ENCODE measurements at regions not wholly inside any gene's neighbourhood (a gene's known extent, or its start where the extent isn't known, plus 50 kb on each side); places are given as distances from the start of the nearest gene placed in this dataset.

DNA sequence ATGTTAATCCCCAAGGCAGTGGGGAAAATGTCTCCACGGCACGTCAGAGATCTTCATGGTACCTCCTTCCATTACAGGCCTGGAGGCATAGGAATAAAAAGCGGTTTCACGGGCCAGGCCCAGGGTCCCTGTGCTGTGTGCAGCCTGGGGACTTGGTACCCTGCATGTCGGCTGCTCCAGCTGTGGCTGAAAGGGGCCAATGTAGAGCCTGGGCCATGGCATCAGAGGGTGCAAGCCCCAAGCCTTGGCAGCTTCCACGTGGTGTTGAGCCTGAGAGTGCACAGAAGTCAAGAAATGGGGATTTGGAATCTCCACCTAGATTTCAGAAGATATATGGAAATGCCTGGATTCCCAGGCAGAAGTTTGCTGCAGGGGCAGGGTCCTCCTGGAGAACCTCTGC is 508.9 kb upstream of the COX7C start:
- TF ChIP-seq, protein P1, sequence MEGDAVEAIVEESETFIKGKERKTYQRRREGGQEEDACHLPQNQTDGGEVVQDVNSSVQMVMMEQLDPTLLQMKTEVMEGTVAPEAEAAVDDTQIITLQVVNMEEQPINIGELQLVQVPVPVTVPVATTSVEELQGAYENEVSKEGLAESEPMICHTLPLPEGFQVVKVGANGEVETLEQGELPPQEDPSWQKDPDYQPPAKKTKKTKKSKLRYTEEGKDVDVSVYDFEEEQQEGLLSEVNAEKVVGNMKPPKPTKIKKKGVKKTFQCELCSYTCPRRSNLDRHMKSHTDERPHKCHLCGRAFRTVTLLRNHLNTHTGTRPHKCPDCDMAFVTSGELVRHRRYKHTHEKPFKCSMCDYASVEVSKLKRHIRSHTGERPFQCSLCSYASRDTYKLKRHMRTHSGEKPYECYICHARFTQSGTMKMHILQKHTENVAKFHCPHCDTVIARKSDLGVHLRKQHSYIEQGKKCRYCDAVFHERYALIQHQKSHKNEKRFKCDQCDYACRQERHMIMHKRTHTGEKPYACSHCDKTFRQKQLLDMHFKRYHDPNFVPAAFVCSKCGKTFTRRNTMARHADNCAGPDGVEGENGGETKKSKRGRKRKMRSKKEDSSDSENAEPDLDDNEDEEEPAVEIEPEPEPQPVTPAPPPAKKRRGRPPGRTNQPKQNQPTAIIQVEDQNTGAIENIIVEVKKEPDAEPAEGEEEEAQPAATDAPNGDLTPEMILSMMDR (IDR thresholded peaks at IDR 0.05; ENCODE audit: poor library complexity, severe bottlenecking) = no peak
- Histone ChIP-seq H3K9me3 (ENCODE audit: severe bottlenecking) (no peaks in the 10 kb centered on the region), H3K27me3 (ENCODE audit: insufficient read depth, poor library complexity, severe bottlenecking) (peaks cover 4% of the 10 kb centered on the region), H3K27ac (ENCODE audit: poor library complexity, severe bottlenecking) (no peak overlapping the region), H3K4me3 (ENCODE audit: severe bottlenecking) (no peak overlapping the region), H3K36me3 (ENCODE audit: low read depth) (no peaks in the 10 kb centered on the region), H3K4me1 (ENCODE audit: insufficient read depth, poor library complexity, severe bottlenecking) (no peaks in the 10 kb centered on the region)
- DNase-seq (ENCODE audit: low spot score) = no peak
- ATAC-seq (ENCODE audit: low read depth) = no peak

DNA sequence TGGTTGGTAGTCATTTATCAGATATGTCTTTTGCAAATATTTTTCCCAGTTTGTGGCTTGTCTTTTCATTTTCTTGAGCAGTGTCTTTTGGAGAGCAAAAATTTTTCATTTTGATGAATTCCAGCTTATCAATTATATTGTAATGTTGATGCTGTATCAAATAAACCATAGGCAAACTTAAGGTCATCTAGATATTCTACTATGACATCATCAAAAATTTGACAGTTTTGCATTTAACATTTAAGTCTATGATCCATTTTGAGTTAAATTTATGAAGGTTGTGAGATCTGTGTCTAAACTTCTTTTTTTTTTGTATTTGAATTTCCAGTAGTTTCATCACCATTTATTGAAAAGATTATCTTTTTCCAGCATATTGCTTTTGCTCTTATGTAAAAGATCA is 505.5 kb upstream of the COX7C start:
- TF ChIP-seq, protein P1 (IDR thresholded peaks at IDR 0.05; ENCODE audit: poor library complexity, severe bottlenecking) = no peak
- Histone ChIP-seq H3K27me3 (ENCODE audit: insufficient read depth, poor library complexity, severe bottlenecking) (peaks cover 16% of the 10 kb centered on the region), H3K27ac (ENCODE audit: poor library complexity, severe bottlenecking) (no peak overlapping the region), H3K4me1 (ENCODE audit: insufficient read depth, poor library complexity, severe bottlenecking) (no peaks in the 10 kb centered on the region), H3K36me3 (ENCODE audit: low read depth) (no peaks in the 10 kb centered on the region), H3K4me3 (ENCODE audit: severe bottlenecking) (no peak overlapping the region), H3K9me3 (ENCODE audit: severe bottlenecking) (no peaks in the 10 kb centered on the region)
- ATAC-seq (ENCODE audit: low read depth) = no peak
- DNase-seq (ENCODE audit: low spot score) = no peak

DNA sequence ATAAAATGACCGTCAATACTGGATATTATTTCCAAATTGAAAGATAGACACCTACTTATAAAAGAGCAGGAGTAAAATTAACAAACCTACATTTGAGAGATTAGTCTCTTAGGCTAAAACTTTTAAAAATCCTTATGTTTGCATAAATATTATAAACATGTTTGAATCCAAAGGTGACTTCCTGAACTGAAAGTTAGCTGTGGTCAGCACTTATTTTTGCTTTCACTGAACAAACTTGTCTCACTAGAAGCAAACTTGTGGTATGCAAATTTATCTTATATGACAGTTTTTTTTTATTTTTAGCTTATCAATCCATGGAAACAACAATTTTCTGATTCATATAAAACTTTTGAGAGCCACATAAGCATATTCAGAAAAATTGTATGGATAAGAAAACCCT is 502.6 kb upstream of the COX7C start:
- ATAC-seq (ENCODE audit: low read depth) = no peak
- no peaks in the 10 kb centered on the region for H3K4me1 ChIP-seq (ENCODE audit: insufficient read depth, poor library complexity, severe bottlenecking)
- TF ChIP-seq, protein P1 (IDR thresholded peaks at IDR 0.05; ENCODE audit: poor library complexity, severe bottlenecking) = no peak
- H3K27me3 ChIP-seq (ENCODE audit: insufficient read depth, poor library complexity, severe bottlenecking) = peaks cover 11% of the 10 kb centered on the region
- H3K4me3 ChIP-seq (ENCODE audit: severe bottlenecking) = no peak overlapping the region
- H3K27ac ChIP-seq (ENCODE audit: poor library complexity, severe bottlenecking) = no peak overlapping the region
- H3K36me3 ChIP-seq (ENCODE audit: low read depth) = no peaks in the 10 kb centered on the region
- no peaks in the 10 kb centered on the region for H3K9me3 ChIP-seq (ENCODE audit: severe bottlenecking)
- no peak for DNase-seq (ENCODE audit: low spot score)

DNA sequence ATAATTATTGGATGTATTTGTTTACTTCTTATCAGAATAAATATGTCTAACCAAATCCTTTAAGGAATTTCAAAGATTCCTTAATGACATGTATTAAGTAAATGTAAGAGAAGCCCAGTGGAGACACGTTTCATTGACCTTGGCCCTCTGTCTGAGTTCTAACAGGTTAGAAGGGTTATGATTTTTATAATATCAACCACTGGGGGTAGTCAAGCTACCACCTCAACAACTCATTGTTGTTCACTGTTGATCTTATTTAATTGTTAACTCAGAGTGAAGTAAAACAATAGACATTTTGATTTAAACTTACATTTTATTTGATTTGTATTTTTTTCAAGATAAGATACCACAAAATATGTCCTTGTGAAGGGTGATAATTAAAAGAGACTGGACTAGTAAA is 499.2 kb upstream of the COX7C start:
- Histone ChIP-seq H3K4me3 (ENCODE audit: severe bottlenecking) (no peak overlapping the region), H3K9me3 (ENCODE audit: severe bottlenecking) (no peaks in the 10 kb centered on the region), H3K36me3 (ENCODE audit: low read depth) (no peaks in the 10 kb centered on the region), H3K27me3 (ENCODE audit: insufficient read depth, poor library complexity, severe bottlenecking) (peaks cover 11% of the 10 kb centered on the region), H3K4me1 (ENCODE audit: insufficient read depth, poor library complexity, severe bottlenecking) (no peaks in the 10 kb centered on the region), H3K27ac (ENCODE audit: poor library complexity, severe bottlenecking) (no peak overlapping the region)
- no peak for DNase-seq (ENCODE audit: low spot score)
- ATAC-seq (ENCODE audit: low read depth) = peak; percentile 59; the same call in 2 of the 3 replicates
- TF ChIP-seq, protein P1 (IDR thresholded peaks at IDR 0.05; ENCODE audit: poor library complexity, severe bottlenecking) = peak; percentile 47

DNA sequence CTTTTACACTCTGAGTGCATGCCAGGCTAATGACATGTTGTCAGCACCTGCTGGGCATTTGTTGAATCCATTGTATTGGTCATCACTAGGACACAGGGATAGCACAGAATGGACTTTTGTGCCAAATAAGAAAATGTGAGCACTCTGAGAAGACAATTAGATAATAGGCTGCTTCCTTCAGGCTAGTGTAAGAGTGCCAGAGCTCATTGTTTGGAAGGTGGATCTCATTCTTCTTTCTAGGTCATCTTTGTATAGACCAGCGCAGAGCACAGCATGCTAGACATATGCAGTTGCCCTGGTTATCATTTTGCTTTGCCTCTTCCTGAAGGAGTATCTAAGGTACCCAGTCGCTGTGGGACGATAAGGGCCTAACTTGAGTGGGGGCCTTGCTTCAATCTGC is 493.4 kb upstream of the COX7C start:
- ATAC-seq (ENCODE audit: low read depth) = no peak
- TF ChIP-seq, protein P1 (IDR thresholded peaks at IDR 0.05; ENCODE audit: poor library complexity, severe bottlenecking) = no peak

More for the DNA sequence above, 493.4 kb upstream of the COX7C start:
- H3K27ac ChIP-seq (ENCODE audit: poor library complexity, severe bottlenecking) = no peak overlapping the region
- H3K36me3 ChIP-seq (ENCODE audit: low read depth) = no peaks in the 10 kb centered on the region
- H3K4me1 ChIP-seq (ENCODE audit: insufficient read depth, poor library complexity, severe bottlenecking) = no peaks in the 10 kb centered on the region
- no peak overlapping the region for H3K4me3 ChIP-seq (ENCODE audit: severe bottlenecking)
- H3K27me3 ChIP-seq (ENCODE audit: insufficient read depth, poor library complexity, severe bottlenecking) = peaks cover 20% of the 10 kb centered on the region
- no peaks in the 10 kb centered on the region for H3K9me3 ChIP-seq (ENCODE audit: severe bottlenecking)
- DNase-seq (ENCODE audit: low spot score) = no peak

Data from RWPE2 (cell line).